H9 (cell line): ENCODE measurements at regions not wholly inside any gene's neighbourhood (a gene's known extent, or its start where the extent isn't known, plus 50 kb on each side); places are given as distances from the start of the nearest gene placed in this dataset.

Source experiments
- DNase-seq: peaks from one replicate; pipeline ENCODE4 v3.0.0-alpha.2; 2017
- H2AFZ ChIP-seq: one replicate; pipeline ENCODE4 v1.6.1; 2013; ENCODE audit warnings: mild to moderate bottlenecking, low read length, control low read depth, moderate library complexity
- H2AK5ac ChIP-seq: 2 replicates; pipeline ENCODE4 v1.6.1; 2013; ENCODE audit warnings: low read length, control low read depth, mixed read lengths; ENCODE audit not compliant: insufficient read length
- H2BK120ac ChIP-seq: one replicate; pipeline ENCODE4 v1.6.1; 2013; ENCODE audit warnings: low read depth, mild to moderate bottlenecking, low read length, control low read depth, inconsistent platforms; ENCODE audit not compliant: poor library complexity, severe bottlenecking
- H2BK12ac ChIP-seq: 2 replicates; pipeline ENCODE4 v1.6.1; 2013; ENCODE audit warnings: low read length, control low read depth, mixed read lengths, low read depth; ENCODE audit not compliant: insufficient read length
- H2BK15ac ChIP-seq: 2 replicates; pipeline ENCODE4 v1.6.1; 2013; ENCODE audit warnings: low read depth, low read length, control low read depth
- H2BK20ac ChIP-seq: one replicate; pipeline ENCODE4 v1.6.1; 2013; ENCODE audit warnings: low read depth, mild to moderate bottlenecking, low read length, control low read depth, inconsistent platforms; ENCODE audit not compliant: poor library complexity, severe bottlenecking
- H2BK5ac ChIP-seq: 2 replicates; pipeline ENCODE4 v1.6.1; 2013; ENCODE audit warnings: low read length, control low read depth, mixed read lengths; ENCODE audit not compliant: insufficient read length
- H3K14ac ChIP-seq: 2 replicates; pipeline ENCODE4 v1.6.1; 2013; ENCODE audit warnings: low read length, control low read depth; ENCODE audit not compliant: insufficient read depth
- H3K18ac ChIP-seq: 2 replicates; pipeline ENCODE4 v1.6.1; 2013; ENCODE audit warnings: low read depth, mild to moderate bottlenecking, mixed read lengths, low read length, control low read depth; ENCODE audit not compliant: insufficient read length
- H3K23ac ChIP-seq: 2 replicates; pipeline ENCODE4 v1.6.1; 2013; ENCODE audit warnings: low read length, control low read depth, mixed read lengths, low read depth; ENCODE audit not compliant: insufficient read length
- H3K23me2 ChIP-seq: 2 replicates; pipeline ENCODE4 v1.6.1; 2013; ENCODE audit warnings: low read depth, mild to moderate bottlenecking, mixed read lengths, low read length, control low read depth; ENCODE audit not compliant: insufficient read length, poor library complexity, severe bottlenecking
- H3K27ac ChIP-seq: 2 replicates; pipeline ENCODE4 v1.5.1; 2013; ENCODE audit warnings: low read length, control low read depth, mixed read lengths, low read depth; ENCODE audit not compliant: insufficient read length
- H3K27me3 ChIP-seq: 2 replicates; pipeline ENCODE4 v1.6.1; 2013; ENCODE audit warnings: low read length, control low read depth, inconsistent platforms; ENCODE audit not compliant: insufficient read depth
- H3K4ac ChIP-seq: 2 replicates; pipeline ENCODE4 v1.6.1; 2013; ENCODE audit warnings: low read depth, mild to moderate bottlenecking, control low read depth, inconsistent platforms, low read length, moderate library complexity
- H3K4me1 ChIP-seq: 2 replicates; pipeline ENCODE4 v1.6.1; 2013; ENCODE audit warnings: low read length, control low read depth, inconsistent platforms; ENCODE audit not compliant: insufficient read depth
- H3K4me2 ChIP-seq: 2 replicates; pipeline ENCODE4 v1.6.1; 2013; ENCODE audit warnings: low read length, control low read depth, mixed read lengths; ENCODE audit not compliant: insufficient read length, insufficient read depth
- H3K56ac ChIP-seq: 2 replicates; pipeline ENCODE4 v1.6.1; 2013; ENCODE audit warnings: low read depth, mild to moderate bottlenecking, mixed read lengths, low read length, control low read depth; ENCODE audit not compliant: insufficient read length
- H3K79me1 ChIP-seq: 2 replicates; pipeline ENCODE4 v1.6.1; 2013; ENCODE audit warnings: low read depth, mild to moderate bottlenecking, moderate library complexity, low read length, control low read depth, inconsistent platforms; ENCODE audit not compliant: insufficient read depth, poor library complexity, severe bottlenecking
- H3K79me2 ChIP-seq: 2 replicates; pipeline ENCODE4 v1.6.1; 2013; ENCODE audit warnings: low read length, control low read depth, inconsistent platforms; ENCODE audit not compliant: insufficient read depth
- H3K9ac ChIP-seq: 2 replicates; pipeline ENCODE4 v1.6.1; 2013; ENCODE audit warnings: low read length, control low read depth, mixed read lengths; ENCODE audit not compliant: insufficient read length; ENCODE audit errors: extremely low read depth
- H3K9me3 ChIP-seq: one replicate; pipeline ENCODE4 v1.6.1; 2013; ENCODE audit warnings: low read depth, low read length, inconsistent platforms; ENCODE audit not compliant: control insufficient read depth
- H3T11ph ChIP-seq: one replicate; pipeline ENCODE4 v1.6.1; 2013; ENCODE audit warnings: mild to moderate bottlenecking, low read length, control low read depth, inconsistent platforms
- H4K20me1 ChIP-seq: one replicate; pipeline ENCODE4 v1.6.1; 2013; ENCODE audit not compliant: control insufficient read depth, insufficient read length, insufficient read depth
- H4K5ac ChIP-seq: 2 replicates; pipeline ENCODE4 v1.6.1; 2013; ENCODE audit warnings: low read depth, mild to moderate bottlenecking, mixed read lengths, low read length, control low read depth; ENCODE audit not compliant: insufficient read length
- H4K8ac ChIP-seq: replicated peaks from 2 replicates; pipeline ENCODE4 v1.6.1; 2013; ENCODE audit warnings: low read length, control low read depth, mixed read lengths, low read depth; ENCODE audit not compliant: insufficient read length
- H4K91ac ChIP-seq: 2 replicates; pipeline ENCODE4 v1.6.1; 2013; ENCODE audit warnings: low read depth, mild to moderate bottlenecking, moderate library complexity, mixed read lengths, low read length, control low read depth; ENCODE audit not compliant: insufficient read length
- H3K27ac Mint-ChIP-seq, 3 experiments: 2 replicates in 2 of 3; 3 replicates in 1 of 3; pipeline ENCODE4 v1.8.0; 2020 to 2021; ENCODE audit warnings: mixed read lengths in 3 of 3, mild to moderate bottlenecking in 1 of 3, moderate library complexity in 1 of 3
- H3K27me3 Mint-ChIP-seq: 2 replicates; pipeline ENCODE4 v1.8.0; 2021; ENCODE audit warnings: low read depth, mild to moderate bottlenecking, moderate library complexity, mixed read lengths
- H3K36me3 Mint-ChIP-seq, 3 experiments: 2 replicates in 2 of 3; 3 replicates in 1 of 3; pipeline ENCODE4 v1.8.0; 2020 to 2021; ENCODE audit warnings: low read depth in 3 of 3, mixed read lengths in 3 of 3; ENCODE audit not compliant: insufficient read depth in 1 of 3
- H3K4me1 Mint-ChIP-seq, 2 experiments: 2 replicates each; pipeline ENCODE4 v1.8.0; 2020; ENCODE audit warnings: mixed read lengths in 2 of 2
- H3K4me3 Mint-ChIP-seq, 2 experiments: 2 replicates in 1 of 2; 3 replicates in 1 of 2; pipeline ENCODE4 v1.8.0; 2020 to 2021; ENCODE audit warnings: mild to moderate bottlenecking in 2 of 2, mixed read lengths in 2 of 2, moderate library complexity in 1 of 2
- H3K9me3 Mint-ChIP-seq, 2 experiments: 2 replicates in 1 of 2; 3 replicates in 1 of 2; pipeline ENCODE4 v1.8.0; 2020; ENCODE audit warnings: mild to moderate bottlenecking in 2 of 2, mixed read lengths in 2 of 2, moderate library complexity in 1 of 2
- CTCF ChIP-seq: fragments of 200-600 bp; sonication (generic); conservative IDR thresholded peaks from 3 replicates; pipeline ENCODE4 v1.8.0; 2021; ENCODE audit warnings: antibody characterized with exemption, mild to moderate bottlenecking
- WGBS: extraction: QIAGEN DNeasy Blood & Tissue Kit; methylation state at CpG from one replicate; pipeline ENCODE4 v1.1.7; 2013; ENCODE audit warnings: missing lambda C conversion rate, low lambda C conversion rate, mixed read lengths; ENCODE audit not compliant: insufficient read length; ENCODE audit errors: extremely low coverage; 5-methylcytosine and 5-hydroxymethylcytosine counted together

GRCh38 chr13:73635166-73635787 is 498.9 kb downstream of the KLF12 start:
- H3T11ph ChIP-seq, result no peak overlapping the region
- H2BK5ac ChIP-seq, result no peak overlapping the region
- no peak overlapping the region for H3K4ac ChIP-seq
- no peaks in the 10 kb centered on the region for H3K23me2 ChIP-seq
- H3K27me3 ChIP-seq, result no peaks in the 10 kb centered on the region; the same call in 1 of the 2 replicates
- no peak for TF ChIP-seq CTCF
- no peaks in the 10 kb centered on the region for H3K79me2 ChIP-seq
- H4K8ac ChIP-seq, result no peak overlapping the region
- H3K18ac ChIP-seq, result no peak overlapping the region
- no peak overlapping the region for H2AFZ ChIP-seq
- DNase-seq, result no peak
- Mint-ChIP-seq H3K27ac (no peak overlapping the region; a peak in 1 of 7 replicates), H3K4me3 (no peak overlapping the region), H3K4me1 (peaks cover 13 to 15% of the 10 kb centered on the region in 2 experiments), H3K36me3 (peaks cover 1 to 7% (median 4%) of the 10 kb centered on the region in 3 experiments; a peak in 5 of 7 replicates), H3K27me3 (peaks cover 8% of the 10 kb centered on the region), H3K9me3 (peaks cover 7 to 8% of the 10 kb centered on the region in 2 experiments)
- H4K5ac ChIP-seq, result no peak overlapping the region
- no peak overlapping the region for H2AK5ac ChIP-seq
- no peaks in the 10 kb centered on the region for H3K9me3 ChIP-seq
- H4K20me1 ChIP-seq, result no peaks in the 10 kb centered on the region
- H4K91ac ChIP-seq, result no peak overlapping the region
- H3K4me2 ChIP-seq, result no peak overlapping the region
- H3K9ac ChIP-seq, result no peak overlapping the region
- H3K56ac ChIP-seq, result no peak overlapping the region
- no peak overlapping the region for H2BK20ac ChIP-seq
- no CpG with 5 or more reads among the region's 5 CpGs for WGBS
- no peak overlapping the region for H3K27ac ChIP-seq
- H3K14ac ChIP-seq, result no peak overlapping the region
- H2BK120ac ChIP-seq, result no peak overlapping the region
- no peaks in the 10 kb centered on the region for H3K79me1 ChIP-seq
- no peak overlapping the region for H2BK15ac ChIP-seq
- H2BK12ac ChIP-seq, result no peak overlapping the region
- H3K4me1 ChIP-seq, result peaks cover 5% of the 10 kb centered on the region; the same call in 1 of the 2 replicates
- H3K23ac ChIP-seq, result no peak overlapping the region
